IPS-15b (cell line): ENCODE measurements at regions not wholly inside any gene's neighbourhood (a gene's known extent, or its start where the extent isn't known, plus 50 kb on each side); places are given as distances from the start of the nearest gene placed in this dataset.
"Not testable (repeated sequence)": the region's sequence is repeated elsewhere in the genome, so short reads cannot be mapped to it uniquely, and the experiment has no call there.

Source experiments
- H3K27me3 ChIP-seq: one replicate; pipeline ENCODE4 v1.6.1; 2013; ENCODE audit warnings: low read length; ENCODE audit not compliant: control insufficient read depth, insufficient read depth
- H3K36me3 ChIP-seq: one replicate; pipeline ENCODE4 v1.6.1; 2013; ENCODE audit warnings: low read length; ENCODE audit not compliant: control insufficient read depth, insufficient read depth
- H3K4me1 ChIP-seq: one replicate; pipeline ENCODE4 v1.6.1; 2013; ENCODE audit warnings: mild to moderate bottlenecking, low read length; ENCODE audit not compliant: control insufficient read depth, insufficient read depth
- H3K4me3 ChIP-seq: one replicate; pipeline ENCODE4 v1.5.1; 2013; ENCODE audit warnings: low read depth, low read length
- H3K9ac ChIP-seq: one replicate; pipeline ENCODE4 v1.6.1; 2013; ENCODE audit warnings: low read depth, mild to moderate bottlenecking, low read length
- H3K9me3 ChIP-seq: one replicate; pipeline ENCODE4 v1.6.1; 2013; ENCODE audit warnings: mild to moderate bottlenecking, low read length; ENCODE audit not compliant: control insufficient read depth, insufficient read depth

DNA sequence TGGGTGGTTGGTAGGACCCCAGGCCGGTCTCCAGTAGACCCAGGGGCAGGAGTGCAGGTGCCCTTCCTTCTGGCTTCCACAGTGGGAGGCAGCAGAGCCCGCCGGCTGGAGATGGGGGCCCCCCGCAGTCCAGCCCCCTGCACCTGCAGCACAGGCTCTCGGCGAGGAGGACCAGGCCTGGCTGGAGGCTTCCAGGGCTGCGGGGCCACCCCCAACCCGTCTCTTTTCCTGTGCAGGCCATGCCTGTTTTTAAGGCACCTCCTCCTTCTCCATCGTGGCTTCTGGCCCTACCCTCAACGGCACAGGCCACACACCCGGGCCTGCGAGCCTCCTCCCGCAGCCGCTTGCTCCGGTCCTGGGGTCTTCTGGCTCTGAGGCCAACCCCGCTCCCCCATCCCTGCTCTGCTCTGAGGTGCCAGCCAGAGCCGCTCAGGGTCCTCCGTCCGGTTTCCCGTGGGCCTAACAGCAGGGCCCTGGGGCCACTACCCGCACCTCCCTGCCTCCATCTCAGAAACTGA, 77.2 kb upstream of the ANKRD10 start:
- no peaks in the 10 kb centered on the region for H3K27me3 ChIP-seq
- no peak overlapping the region for H3K4me3 ChIP-seq
- H3K9ac ChIP-seq: no peak overlapping the region
- H3K4me1 ChIP-seq: peaks cover 6% of the 10 kb centered on the region
- H3K36me3 ChIP-seq: no peaks in the 10 kb centered on the region
- H3K9me3 ChIP-seq: no peaks in the 10 kb centered on the region

DNA sequence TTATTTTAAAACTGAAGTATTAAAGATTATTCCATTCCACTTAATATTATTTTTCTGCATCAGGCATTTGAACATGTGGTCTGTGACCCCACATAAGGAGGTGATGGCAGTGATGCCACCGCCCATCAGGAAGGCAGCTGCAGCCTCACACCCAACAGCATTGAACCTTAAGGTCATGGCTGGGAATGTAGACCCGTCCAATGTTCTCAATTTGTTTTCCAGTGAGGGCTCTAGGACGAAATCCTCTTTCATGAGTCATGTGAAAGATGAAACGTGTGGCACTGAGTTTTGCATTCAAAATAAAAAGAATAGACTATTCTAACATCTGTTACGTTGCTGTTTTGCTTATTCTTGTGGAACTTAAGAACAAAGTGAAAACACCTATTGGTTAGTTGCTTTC, 74.5 kb upstream of the ANKRD10 start:
- Histone ChIP-seq H3K4me1 (peaks cover 6% of the 10 kb centered on the region), H3K4me3 (no peak overlapping the region), H3K9ac (no peak overlapping the region), H3K27me3 (no peaks in the 10 kb centered on the region), H3K9me3 (no peaks in the 10 kb centered on the region), H3K36me3 (no peaks in the 10 kb centered on the region)

DNA sequence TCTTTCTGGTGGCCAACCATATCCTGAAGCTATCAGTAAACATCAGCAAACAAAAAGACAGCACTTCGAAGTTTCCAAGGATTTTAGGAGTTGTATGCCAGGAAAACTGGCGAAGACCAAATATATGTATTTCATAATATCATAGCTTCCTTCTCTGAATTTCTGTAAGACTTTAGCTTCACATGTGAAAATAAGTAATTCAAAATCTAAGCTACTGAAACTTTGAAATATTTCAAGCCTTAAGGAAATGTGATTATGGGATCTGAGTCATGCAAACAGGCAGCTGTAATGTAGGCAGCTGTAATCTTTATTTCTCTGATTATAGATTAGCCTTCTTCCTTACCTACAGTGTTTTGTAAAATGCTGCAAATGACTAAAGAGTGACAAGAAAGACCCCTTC, 70.7 kb upstream of the ANKRD10 start:
- Histone ChIP-seq H3K27me3 (no peaks in the 10 kb centered on the region), H3K4me3 (no peak overlapping the region), H3K9me3 (no peaks in the 10 kb centered on the region), H3K36me3 (no peaks in the 10 kb centered on the region), H3K9ac (no peak overlapping the region), H3K4me1 (no peaks in the 10 kb centered on the region)

DNA sequence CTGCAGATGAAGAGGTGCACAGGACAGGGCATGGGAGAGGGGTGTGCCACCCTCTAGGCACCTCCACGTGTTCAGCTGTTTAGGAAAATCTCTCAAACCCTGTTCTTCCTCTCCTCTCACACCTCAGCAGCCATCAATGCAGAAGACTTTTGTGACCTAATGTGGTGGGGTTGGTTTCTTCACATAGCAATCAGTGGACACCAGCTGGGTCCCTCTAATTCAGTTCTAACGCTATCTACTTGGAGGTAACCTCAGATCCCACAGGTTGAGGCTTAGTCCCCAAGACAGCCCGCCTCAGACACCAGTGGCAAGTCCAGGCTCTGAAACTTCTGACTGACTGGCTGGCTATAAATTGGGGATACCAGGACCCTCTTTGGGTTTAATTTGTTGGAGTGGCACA, 69.9 kb upstream of the ANKRD10 start:
- Histone ChIP-seq H3K27me3 (no peaks in the 10 kb centered on the region), H3K36me3 (no peaks in the 10 kb centered on the region), H3K9ac (no peak overlapping the region), H3K4me1 (no peaks in the 10 kb centered on the region), H3K9me3 (no peaks in the 10 kb centered on the region), H3K4me3 (no peak overlapping the region)

DNA sequence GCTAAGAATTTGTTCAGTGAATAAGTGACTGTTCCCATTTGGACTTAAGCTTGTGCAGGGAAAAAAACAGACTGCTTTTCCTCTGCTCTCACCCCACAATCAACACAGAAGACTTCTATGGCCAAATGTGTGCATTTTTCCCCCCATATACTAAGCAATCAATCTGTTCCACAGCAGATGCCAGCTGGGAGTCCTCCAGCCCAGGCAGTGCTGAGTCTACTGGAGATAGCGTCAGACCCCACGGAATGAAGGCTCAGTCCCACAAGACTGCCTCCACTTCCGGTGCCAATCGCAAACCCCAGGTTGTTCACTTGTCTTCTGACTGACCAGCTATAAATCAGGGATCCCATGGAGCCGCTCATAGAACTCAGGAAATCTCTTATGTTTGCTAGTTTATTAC, 69.5 kb upstream of the ANKRD10 start:
- Histone ChIP-seq H3K27me3 (no peaks in the 10 kb centered on the region), H3K9me3 (no peaks in the 10 kb centered on the region), H3K36me3 (no peaks in the 10 kb centered on the region), H3K9ac (no peak overlapping the region), H3K4me1 (no peaks in the 10 kb centered on the region), H3K4me3 (no peak overlapping the region)

DNA sequence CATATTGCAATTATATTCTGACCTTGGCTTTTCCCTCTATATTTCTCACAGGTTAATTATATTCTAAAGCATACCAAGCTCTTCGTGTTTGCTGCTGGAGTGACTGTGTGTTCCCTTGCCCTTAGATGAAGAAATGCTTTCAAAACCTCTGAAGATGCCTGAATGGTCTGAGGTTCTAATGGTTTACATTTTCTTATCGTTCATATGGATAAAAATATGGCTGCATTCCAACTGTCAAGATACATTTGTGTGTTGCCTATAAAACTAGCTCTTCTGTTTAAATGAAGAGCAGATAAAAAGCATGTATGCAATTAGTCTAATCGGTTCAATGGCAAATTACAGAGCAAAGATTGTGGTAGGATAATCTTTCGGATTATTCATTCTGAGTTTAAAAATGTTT, 68.4 kb upstream of the ANKRD10 start:
- H3K27me3 ChIP-seq: no peaks in the 10 kb centered on the region
- no peaks in the 10 kb centered on the region for H3K4me1 ChIP-seq
- H3K4me3 ChIP-seq: no peak overlapping the region
- H3K9ac ChIP-seq: no peak overlapping the region
- H3K36me3 ChIP-seq: no peaks in the 10 kb centered on the region
- H3K9me3 ChIP-seq: no peaks in the 10 kb centered on the region

DNA sequence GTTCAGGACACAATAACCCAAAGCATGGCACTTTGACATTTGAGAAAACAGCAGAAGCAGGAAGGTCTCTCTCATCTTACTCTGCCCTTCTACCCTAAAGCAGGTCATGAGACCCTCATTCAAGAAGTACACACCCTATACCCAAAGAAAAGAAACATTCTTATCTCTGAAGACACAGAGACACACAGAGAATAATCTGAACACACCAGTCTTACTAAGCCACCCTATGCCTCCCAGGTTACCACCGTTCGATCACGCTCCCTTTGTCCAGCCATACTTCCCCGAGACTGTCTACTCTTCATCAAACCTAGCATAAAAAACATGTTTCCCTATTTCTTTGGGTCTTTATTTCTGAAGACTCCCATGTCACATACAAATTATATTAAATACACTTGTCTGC, 66.5 kb upstream of the ANKRD10 start:
- H3K27me3 ChIP-seq: no peaks in the 10 kb centered on the region
- no peak overlapping the region for H3K4me3 ChIP-seq
- H3K36me3 ChIP-seq: no peaks in the 10 kb centered on the region
- H3K9ac ChIP-seq: no peak overlapping the region
- no peaks in the 10 kb centered on the region for H3K9me3 ChIP-seq
- no peaks in the 10 kb centered on the region for H3K4me1 ChIP-seq

DNA sequence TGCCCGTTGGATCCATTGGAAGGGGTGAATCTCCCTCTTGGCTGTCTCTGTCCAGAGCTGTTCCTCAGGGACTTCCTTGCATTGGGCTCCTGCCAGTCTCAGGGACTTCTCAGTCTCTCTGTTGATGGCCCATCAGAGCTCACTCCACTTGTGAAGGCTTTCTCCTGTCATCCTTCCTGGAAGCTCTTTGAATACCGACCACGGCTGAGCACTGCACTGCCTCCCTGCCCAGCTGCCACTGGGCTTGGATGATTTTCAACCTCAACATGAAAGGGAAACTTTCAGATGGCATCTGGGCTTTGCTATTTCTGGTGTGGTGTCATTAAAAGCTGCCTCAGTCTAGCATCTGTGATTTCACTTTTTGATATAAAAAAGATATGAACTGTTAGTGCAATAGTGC, 66.1 kb upstream of the ANKRD10 start:
- no peaks in the 10 kb centered on the region for H3K4me1 ChIP-seq
- H3K27me3 ChIP-seq: no peaks in the 10 kb centered on the region
- H3K4me3 ChIP-seq: no peak overlapping the region
- no peaks in the 10 kb centered on the region for H3K36me3 ChIP-seq
- H3K9me3 ChIP-seq: no peaks in the 10 kb centered on the region
- H3K9ac ChIP-seq: no peak overlapping the region

DNA sequence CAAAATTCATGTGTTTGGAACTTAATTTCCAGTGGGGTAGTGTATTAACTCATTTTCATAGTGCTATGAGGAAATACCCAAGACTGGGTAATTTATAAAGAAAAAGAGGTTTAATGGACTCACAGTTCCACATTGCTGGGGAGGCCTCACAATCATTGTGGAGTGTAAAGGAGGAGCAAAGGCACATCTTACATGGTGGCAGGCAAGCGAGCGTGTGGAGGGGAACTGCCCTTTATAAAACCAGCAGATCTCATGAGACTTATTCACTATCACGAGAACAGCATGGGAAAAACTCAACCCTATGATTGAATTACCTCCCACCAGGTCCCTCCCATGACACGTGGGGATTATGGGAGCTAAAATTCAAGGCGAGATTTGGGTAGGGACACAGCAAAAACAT, 64.3 kb upstream of the ANKRD10 start:
- H3K4me3 ChIP-seq, H3K27me3 ChIP-seq, H3K4me1 ChIP-seq, H3K9me3 ChIP-seq, H3K36me3 ChIP-seq, H3K9ac ChIP-seq: not testable (repeated sequence)

DNA sequence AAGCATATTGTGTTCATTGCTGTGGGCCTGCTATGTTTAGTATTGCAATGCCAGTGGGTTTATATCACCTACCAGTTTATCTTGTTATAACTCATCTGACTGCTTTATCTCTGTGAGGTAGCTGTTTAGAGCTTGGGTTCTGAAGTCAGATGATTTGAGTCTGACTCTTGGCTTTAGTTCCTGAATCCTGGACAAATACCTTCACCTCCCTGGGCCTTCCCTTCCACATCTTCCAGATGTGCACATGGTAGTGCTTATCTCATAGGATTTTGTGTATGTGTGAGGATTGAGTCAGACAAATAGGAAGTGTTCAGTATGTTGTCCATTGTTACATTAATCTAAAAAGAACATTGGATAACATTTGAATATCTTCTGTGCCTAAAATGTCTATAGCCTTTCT, 63.5 kb upstream of the ANKRD10 start:
- H3K9me3 ChIP-seq: no peaks in the 10 kb centered on the region
- no peak overlapping the region for H3K4me3 ChIP-seq

DNA sequence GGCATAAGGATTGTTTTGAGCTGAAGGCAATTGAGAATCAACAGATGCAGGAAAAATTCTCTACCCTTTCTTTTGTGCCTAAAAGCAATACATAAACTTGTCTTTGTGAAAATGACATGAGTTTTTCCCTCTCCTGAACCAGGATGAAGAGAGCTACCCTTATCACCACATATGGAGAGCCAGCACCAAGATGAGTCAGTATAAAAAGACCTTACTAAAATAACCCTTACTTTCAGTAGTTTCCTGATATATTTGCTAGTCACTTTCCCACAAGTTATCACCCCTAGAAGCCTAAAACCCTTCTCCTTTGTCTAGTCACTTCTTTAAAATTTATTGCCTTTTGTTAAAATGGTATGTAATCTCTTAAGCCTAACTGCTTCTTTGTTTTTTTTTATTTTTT, 61.9 kb upstream of the ANKRD10 start:
- Histone ChIP-seq H3K4me1 (no peaks in the 10 kb centered on the region), H3K9ac (no peak overlapping the region), H3K9me3 (no peaks in the 10 kb centered on the region), H3K36me3 (no peaks in the 10 kb centered on the region), H3K4me3 (no peak overlapping the region), H3K27me3 (no peaks in the 10 kb centered on the region)

More for the DNA sequence above, 63.5 kb upstream of the ANKRD10 start:
- H3K27me3 ChIP-seq: no peaks in the 10 kb centered on the region
- H3K36me3 ChIP-seq: no peaks in the 10 kb centered on the region
- no peaks in the 10 kb centered on the region for H3K4me1 ChIP-seq
- H3K9ac ChIP-seq: no peak overlapping the region

DNA sequence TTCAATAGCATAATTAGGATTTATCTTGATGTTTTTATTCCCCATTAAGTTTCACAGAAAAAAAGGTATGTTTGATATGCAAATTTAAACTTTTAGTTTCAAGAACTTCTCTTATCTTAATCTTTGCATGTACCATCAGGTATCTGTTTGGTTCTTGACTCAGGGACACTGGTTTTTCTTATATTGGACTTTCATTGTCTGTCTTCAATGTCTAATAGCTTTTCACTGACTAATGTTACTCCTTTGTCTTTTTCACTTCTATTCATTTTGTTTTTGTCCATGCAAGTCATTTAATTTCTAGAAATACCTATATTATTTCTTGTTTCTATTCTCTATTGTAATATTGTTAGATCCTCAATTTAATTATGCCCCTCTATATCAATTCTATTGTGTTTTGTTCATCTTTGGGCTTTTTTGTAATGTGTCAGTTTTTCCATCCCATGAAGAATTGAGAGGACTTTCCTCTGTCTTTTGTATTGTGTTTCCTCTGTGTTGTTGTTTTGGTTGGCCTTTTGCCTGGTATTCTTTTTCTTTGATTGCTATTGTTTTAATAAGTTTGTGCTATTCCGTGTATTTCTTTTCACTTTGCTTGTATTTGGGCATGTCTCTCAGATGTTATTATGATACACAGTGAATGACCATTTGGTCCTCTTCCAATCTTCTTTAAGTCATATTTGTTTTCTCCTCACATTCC, 58.3 kb upstream of the ANKRD10 start:
- no peaks in the 10 kb centered on the region for H3K4me1 ChIP-seq
- H3K9ac ChIP-seq: no peak overlapping the region
- H3K4me3 ChIP-seq: no peak overlapping the region
- no peaks in the 10 kb centered on the region for H3K27me3 ChIP-seq
- H3K9me3 ChIP-seq: no peaks in the 10 kb centered on the region
- H3K36me3 ChIP-seq: no peaks in the 10 kb centered on the region
